Keratinocyte (primary cell): ENCODE measurements at regions not wholly inside any gene's neighbourhood (a gene's known extent, or its start where the extent isn't known, plus 50 kb on each side); places are given as distances from the start of the nearest gene placed in this dataset.

ENCODE experiments used
- CTCF ChIP-seq, 3 experiments: IDR thresholded peaks in 1 of 3; conservative IDR thresholded peaks in 1 of 3; optimal IDR thresholded peaks in 1 of 3; 2 replicates in 2 of 3; 3 replicates in 1 of 3; pipeline versions ENCODE3 to v1.5.1; 2011; ENCODE audit warnings: low read length in 3 of 3, mild to moderate bottlenecking in 3 of 3, moderate library complexity in 2 of 3, control low read depth in 1 of 3, inconsistent platforms in 1 of 3; ENCODE audit not compliant: insufficient read depth in 2 of 3; ENCODE audit errors: extremely low read depth in 1 of 3
- EZH2 ChIP-seq: IDR thresholded peaks from one replicate; pipeline ENCODE4 v1.6.1; 2012; ENCODE audit warnings: inconsistent platforms, mild to moderate bottlenecking, low read length, moderate library complexity

- TF ChIP-seq CTCF (optimal IDR thresholded peaks at IDR 0.05 in 1 of 3, IDR thresholded peaks at IDR 0.05 in 1 of 3, conservative IDR thresholded peaks at IDR 0.05 in 1 of 3; ENCODE audit: extremely low read depth in 1 of 3, insufficient read depth in 2 of 3, low read length in 3 of 3) (no peak), EZH2 (no peak)
These were observed 170.4 kb downstream of the PCDH18 start for GRCh38 chr4:137361756-137362470.
